ENCODE measurements at regions not wholly inside any gene's neighbourhood (a gene's known extent, or its start where the extent isn't known, plus 50 kb on each side); places are given as distances from the start of the nearest gene placed in this dataset.

DNA sequence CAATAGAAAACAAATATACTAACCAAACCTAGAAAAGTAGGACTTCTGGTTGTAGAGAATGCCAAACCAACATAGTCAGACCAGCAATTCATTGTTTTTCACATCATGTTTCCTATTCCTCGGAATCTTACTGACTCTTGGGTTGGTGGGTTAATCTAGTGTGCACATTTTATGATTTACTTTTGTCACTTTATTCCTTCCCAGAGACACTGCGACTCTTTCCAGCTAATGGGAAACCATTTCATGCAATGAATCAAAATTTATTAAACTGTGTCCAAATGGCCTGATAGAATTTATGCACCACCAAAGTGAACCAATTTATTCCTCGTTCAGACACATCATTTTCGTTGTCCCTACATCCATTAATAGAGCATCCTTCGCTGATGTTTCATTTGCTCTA is 464.9 kb downstream of the RPS29 start:
- Histone ChIP-seq H4K20me1 (ENCODE audit: insufficient read depth, low read length) (no peaks in the 10 kb centered on the region), H3K27ac (ENCODE audit: low read depth, low read length, poor library complexity, severe bottlenecking) (no peak overlapping the region), H3F3A (ENCODE audit: insufficient read depth, low read length) (no peaks in the 10 kb centered on the region), H3K4me2 (ENCODE audit: low read length) (no peak overlapping the region), H3K9ac (ENCODE audit: low read length) (no peak overlapping the region), H3K9me3 (ENCODE audit: low read length) (no peaks in the 10 kb centered on the region), H3K9me2 (ENCODE audit: low read depth, low read length) (no peaks in the 10 kb centered on the region), H3K36me3 (ENCODE audit: insufficient read depth, low read length) (no peaks in the 10 kb centered on the region), H3K4me1 (ENCODE audit: insufficient read depth, low read length, severe bottlenecking) (no peaks in the 10 kb centered on the region), H3K4me3 (ENCODE audit: low read depth, low read length, poor library complexity, severe bottlenecking) (no peak overlapping the region), H3K79me2 (ENCODE audit: insufficient read depth, low read length) (no peaks in the 10 kb centered on the region), H3K27me3 (ENCODE audit: insufficient read depth, low read length) (no peaks in the 10 kb centered on the region), H2AFZ (ENCODE audit: low read length) (no peak overlapping the region)
- no peak for TF ChIP-seq EZH2 (IDR thresholded peaks at IDR 0.05; ENCODE audit: borderline replicate concordance, low read length)
- TF ChIP-seq, protein P1, sequence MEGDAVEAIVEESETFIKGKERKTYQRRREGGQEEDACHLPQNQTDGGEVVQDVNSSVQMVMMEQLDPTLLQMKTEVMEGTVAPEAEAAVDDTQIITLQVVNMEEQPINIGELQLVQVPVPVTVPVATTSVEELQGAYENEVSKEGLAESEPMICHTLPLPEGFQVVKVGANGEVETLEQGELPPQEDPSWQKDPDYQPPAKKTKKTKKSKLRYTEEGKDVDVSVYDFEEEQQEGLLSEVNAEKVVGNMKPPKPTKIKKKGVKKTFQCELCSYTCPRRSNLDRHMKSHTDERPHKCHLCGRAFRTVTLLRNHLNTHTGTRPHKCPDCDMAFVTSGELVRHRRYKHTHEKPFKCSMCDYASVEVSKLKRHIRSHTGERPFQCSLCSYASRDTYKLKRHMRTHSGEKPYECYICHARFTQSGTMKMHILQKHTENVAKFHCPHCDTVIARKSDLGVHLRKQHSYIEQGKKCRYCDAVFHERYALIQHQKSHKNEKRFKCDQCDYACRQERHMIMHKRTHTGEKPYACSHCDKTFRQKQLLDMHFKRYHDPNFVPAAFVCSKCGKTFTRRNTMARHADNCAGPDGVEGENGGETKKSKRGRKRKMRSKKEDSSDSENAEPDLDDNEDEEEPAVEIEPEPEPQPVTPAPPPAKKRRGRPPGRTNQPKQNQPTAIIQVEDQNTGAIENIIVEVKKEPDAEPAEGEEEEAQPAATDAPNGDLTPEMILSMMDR (IDR thresholded peaks at IDR 0.05; ENCODE audit: low read length) = no peak

GRCh38 chr14:49114161-49114893 is 471.9 kb downstream of the RPS29 start:
- Histone ChIP-seq H4K20me1 (ENCODE audit: insufficient read depth, low read length) (no peaks in the 10 kb centered on the region), H3K79me2 (ENCODE audit: insufficient read depth, low read length) (no peaks in the 10 kb centered on the region), H3K9ac (ENCODE audit: low read length) (no peak overlapping the region), H3K4me2 (ENCODE audit: low read length) (no peak overlapping the region), H3K9me2 (ENCODE audit: low read depth, low read length) (no peaks in the 10 kb centered on the region), H3K9me3 (ENCODE audit: low read length) (no peaks in the 10 kb centered on the region), H3K27ac (ENCODE audit: low read depth, low read length, poor library complexity, severe bottlenecking) (no peak overlapping the region), H3K4me3 (ENCODE audit: low read depth, low read length, poor library complexity, severe bottlenecking) (no peak overlapping the region), H3K36me3 (ENCODE audit: insufficient read depth, low read length) (no peaks in the 10 kb centered on the region), H3K4me1 (ENCODE audit: insufficient read depth, low read length, severe bottlenecking) (no peaks in the 10 kb centered on the region), H2AFZ (ENCODE audit: low read length) (no peak overlapping the region), H3F3A (ENCODE audit: insufficient read depth, low read length) (no peaks in the 10 kb centered on the region), H3K27me3 (ENCODE audit: insufficient read depth, low read length) (no peaks in the 10 kb centered on the region)
- TF ChIP-seq EZH2 (IDR thresholded peaks at IDR 0.05; ENCODE audit: borderline replicate concordance, low read length) = no peak
- TF ChIP-seq, protein P1 (IDR thresholded peaks at IDR 0.05; ENCODE audit: low read length) = no peak

GRCh38 chr14:49106741-49107667 is 479.2 kb downstream of the RPS29 start:
- no peaks in the 10 kb centered on the region for H4K20me1 ChIP-seq (ENCODE audit: insufficient read depth, low read length)
- H3K9me2 ChIP-seq (ENCODE audit: low read depth, low read length) = no peaks in the 10 kb centered on the region
- H3K36me3 ChIP-seq (ENCODE audit: insufficient read depth, low read length) = no peaks in the 10 kb centered on the region
- H3K4me1 ChIP-seq (ENCODE audit: insufficient read depth, low read length, severe bottlenecking) = no peaks in the 10 kb centered on the region
- no peak overlapping the region for H3K9ac ChIP-seq (ENCODE audit: low read length)
- H3K27me3 ChIP-seq (ENCODE audit: insufficient read depth, low read length) = no peaks in the 10 kb centered on the region
- H3K27ac ChIP-seq (ENCODE audit: low read depth, low read length, poor library complexity, severe bottlenecking) = no peak overlapping the region
- no peak overlapping the region for H3K4me2 ChIP-seq (ENCODE audit: low read length)
- no peak overlapping the region for H2AFZ ChIP-seq (ENCODE audit: low read length)
- TF ChIP-seq EZH2 (IDR thresholded peaks at IDR 0.05; ENCODE audit: borderline replicate concordance, low read length) = no peak
- TF ChIP-seq, protein P1 (IDR thresholded peaks at IDR 0.05; ENCODE audit: low read length) = no peak
- H3F3A ChIP-seq (ENCODE audit: insufficient read depth, low read length) = no peaks in the 10 kb centered on the region
- H3K79me2 ChIP-seq (ENCODE audit: insufficient read depth, low read length) = no peaks in the 10 kb centered on the region
- no peak overlapping the region for H3K4me3 ChIP-seq (ENCODE audit: low read depth, low read length, poor library complexity, severe bottlenecking)
- no peaks in the 10 kb centered on the region for H3K9me3 ChIP-seq (ENCODE audit: low read length)
